IgD-negative memory B cell (primary cell): ENCODE measurements at regions not wholly inside any gene's neighbourhood (a gene's known extent, or its start where the extent isn't known, plus 50 kb on each side); places are given as distances from the start of the nearest gene placed in this dataset.

Source experiments
- H3K27ac Mint-ChIP-seq, 3 donors: one replicate each; pipeline ENCODE4 v1.8.0; 2020 to 2022; ENCODE audit warnings: mild to moderate bottlenecking in 3 of 3, mixed read lengths in 3 of 3, moderate library complexity in 1 of 3
- H3K27me3 Mint-ChIP-seq: one replicate; pipeline ENCODE4 v1.8.0; 2021; ENCODE audit warnings: mixed read lengths
- H3K36me3 Mint-ChIP-seq: one replicate; pipeline ENCODE4 v1.8.0; 2020; ENCODE audit warnings: mild to moderate bottlenecking, mixed read lengths
- H3K4me1 Mint-ChIP-seq, 3 donors: one replicate each; pipeline ENCODE4 v1.8.0; 2020 to 2022; ENCODE audit warnings: mixed read lengths in 3 of 3, mild to moderate bottlenecking in 1 of 3
- H3K4me3 Mint-ChIP-seq, 4 donors: one replicate each; pipeline ENCODE4 v1.8.0; 2020 to 2022; ENCODE audit warnings: mild to moderate bottlenecking in 4 of 4, mixed read lengths in 4 of 4, moderate library complexity in 3 of 4
- H3K9me3 Mint-ChIP-seq, 3 donors: one replicate each; pipeline ENCODE4 v1.8.0; 2020 to 2021; ENCODE audit warnings: mixed read lengths in 3 of 3, mild to moderate bottlenecking in 1 of 3

DNA sequence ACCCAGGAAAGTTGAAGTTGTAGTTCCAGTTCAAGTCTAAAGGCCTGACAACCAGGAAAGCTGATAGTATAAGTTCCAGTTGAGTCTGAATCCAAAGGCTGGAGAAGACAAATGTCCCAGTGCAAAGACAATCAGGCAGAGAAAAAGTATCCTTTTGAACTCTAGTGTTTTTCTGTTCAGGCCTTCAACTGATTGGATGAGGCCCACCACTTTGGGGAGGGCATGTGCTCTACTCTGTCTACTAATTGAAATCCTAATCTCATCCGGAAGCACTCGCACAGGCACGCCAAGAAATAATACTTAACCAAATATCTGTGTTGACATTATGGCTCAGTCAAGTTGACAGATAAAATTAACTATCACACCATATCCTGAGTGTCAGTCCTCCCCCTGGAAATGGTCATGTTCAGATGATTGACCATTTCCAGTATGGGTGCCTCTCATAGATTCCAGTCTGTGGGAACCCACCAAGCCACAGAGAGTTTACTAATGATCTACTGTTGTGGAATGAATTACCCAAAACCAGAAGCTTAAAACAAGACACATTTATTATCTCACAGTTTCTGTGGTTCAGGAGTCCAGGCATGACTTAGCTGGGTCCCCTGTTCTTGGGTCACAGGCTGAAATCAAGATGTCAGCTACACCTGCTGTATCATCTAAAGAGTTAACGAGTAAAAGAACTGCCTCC lies 296.3 kb upstream of the ZP4 start:
- Mint-ChIP-seq H3K27ac (no peak overlapping the region), H3K9me3 (peaks cover 2 to 3% (median 3%) of the 10 kb centered on the region in 3 donors), H3K4me1 (no peaks in the 10 kb centered on the region), H3K36me3 (no peaks in the 10 kb centered on the region), H3K4me3 (no peak overlapping the region), H3K27me3 (no peaks in the 10 kb centered on the region)

DNA sequence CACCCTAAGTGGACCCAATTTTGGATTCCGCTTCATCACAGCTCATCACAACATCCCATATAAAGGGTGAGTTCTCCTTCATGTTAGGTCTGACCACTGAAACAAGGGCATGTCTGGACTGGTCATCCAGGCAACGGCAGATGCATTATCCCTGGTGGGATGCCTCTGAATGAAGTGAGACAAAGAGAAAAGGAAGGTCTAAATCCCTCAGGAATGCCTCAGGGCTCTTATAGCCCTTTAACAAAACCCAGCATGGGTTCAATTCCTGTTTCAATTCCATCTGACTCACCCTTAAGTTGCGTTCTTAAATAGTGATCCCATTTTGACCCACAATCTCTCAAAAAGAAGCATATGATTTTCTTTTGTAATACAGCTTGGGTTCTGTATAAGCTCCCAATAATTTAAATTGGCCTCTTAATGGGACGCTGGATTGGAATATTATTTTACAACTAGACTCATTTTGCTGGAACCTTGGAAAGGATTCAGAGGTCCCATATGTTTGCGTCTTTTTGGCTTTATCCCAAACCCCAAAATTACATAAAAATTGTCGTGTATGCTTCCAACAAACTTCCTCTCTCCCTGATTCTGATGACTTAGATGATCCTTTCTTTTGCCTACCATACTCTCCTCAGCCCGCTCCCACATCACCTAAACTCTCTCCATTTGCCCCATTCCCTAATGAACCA lies 287.4 kb upstream of the ZP4 start:
- Mint-ChIP-seq H3K36me3 (peaks cover 1% of the 10 kb centered on the region), H3K4me3 (no peak overlapping the region), H3K27ac (no peak overlapping the region), H3K9me3 (peaks cover 0 to 8% (median 5%) of the 10 kb centered on the region in 3 donors), H3K4me1 (no peaks in the 10 kb centered on the region), H3K27me3 (no peaks in the 10 kb centered on the region)

DNA sequence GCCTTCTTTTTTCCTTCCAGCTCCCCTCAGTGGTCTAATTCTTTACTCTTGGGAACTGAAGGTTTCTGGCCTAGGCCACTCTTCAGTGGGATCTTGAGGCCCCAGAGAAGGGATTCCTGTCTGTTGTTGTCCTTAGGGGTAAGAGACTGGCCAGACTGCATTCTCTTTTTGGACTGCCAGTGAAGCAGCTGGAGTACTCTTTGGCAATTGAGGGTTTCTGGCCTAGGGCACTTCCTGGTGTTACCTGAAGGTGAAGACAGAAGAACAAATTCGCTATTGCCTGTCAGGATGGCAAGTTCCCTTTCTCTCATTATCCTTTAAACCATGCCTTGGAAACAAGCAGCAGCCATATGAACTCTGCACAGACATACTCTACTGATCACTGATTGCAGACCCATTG lies 286.6 kb upstream of the ZP4 start:
- Mint-ChIP-seq H3K4me1 (no peaks in the 10 kb centered on the region), H3K36me3 (peaks cover 1% of the 10 kb centered on the region), H3K27me3 (no peaks in the 10 kb centered on the region), H3K27ac (no peak overlapping the region), H3K4me3 (no peak overlapping the region), H3K9me3 (peaks cover 0 to 8% (median 5%) of the 10 kb centered on the region in 3 donors)

DNA sequence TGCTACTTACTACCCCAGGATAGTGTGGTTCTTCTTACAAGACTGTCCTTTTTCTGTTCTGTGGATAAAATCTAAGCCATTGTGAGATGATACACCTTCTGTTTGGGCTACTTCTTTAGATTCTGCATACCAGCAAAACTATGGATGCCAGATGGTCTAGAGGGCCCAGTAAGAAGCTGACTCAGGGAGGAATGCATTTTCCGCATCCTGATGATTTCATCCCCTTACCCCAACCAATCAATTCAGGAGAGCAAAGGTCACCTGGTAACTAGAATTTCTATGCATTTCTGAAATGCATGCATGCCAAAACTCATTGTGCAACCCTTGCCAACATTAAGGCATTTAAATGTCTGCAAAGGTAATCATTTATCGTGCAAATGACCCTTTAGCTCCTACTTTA lies 285.7 kb upstream of the ZP4 start:
- Mint-ChIP-seq H3K36me3 (peaks cover 1% of the 10 kb centered on the region), H3K4me3 (no peak overlapping the region)

DNA sequence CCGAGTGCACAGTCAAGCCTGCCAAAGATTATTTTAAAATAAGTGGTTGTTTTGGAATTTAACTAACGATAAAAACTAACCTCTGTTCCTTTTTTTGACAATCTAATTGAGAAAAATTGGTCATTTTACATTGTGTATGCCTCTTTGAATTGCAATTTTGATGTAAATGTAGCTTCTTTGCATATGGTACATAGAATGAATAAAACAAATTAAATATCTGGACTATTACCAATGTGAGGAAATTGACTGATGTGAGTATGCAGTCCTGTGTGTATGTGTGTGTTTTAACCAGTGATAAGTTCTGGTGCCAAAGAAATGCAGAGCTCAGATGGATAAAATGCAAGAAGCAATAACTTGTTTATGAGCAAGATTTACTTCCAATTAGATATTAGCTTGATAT lies 281.3 kb upstream of the ZP4 start:
- Mint-ChIP-seq H3K36me3 (peaks cover 1% of the 10 kb centered on the region), H3K4me1 (no peaks in the 10 kb centered on the region), H3K27me3 (no peaks in the 10 kb centered on the region), H3K9me3 (peaks cover 0 to 14% (median 2%) of the 10 kb centered on the region in 3 donors), H3K27ac (no peak overlapping the region), H3K4me3 (no peak overlapping the region)

More for the DNA sequence above, 285.7 kb upstream of the ZP4 start:
- no peaks in the 10 kb centered on the region for H3K27me3 Mint-ChIP-seq
- H3K4me1 Mint-ChIP-seq = no peaks in the 10 kb centered on the region
- peaks cover 0 to 6% (median 2%) of the 10 kb centered on the region in 3 donors for H3K9me3 Mint-ChIP-seq
- H3K27ac Mint-ChIP-seq = no peak overlapping the region

DNA sequence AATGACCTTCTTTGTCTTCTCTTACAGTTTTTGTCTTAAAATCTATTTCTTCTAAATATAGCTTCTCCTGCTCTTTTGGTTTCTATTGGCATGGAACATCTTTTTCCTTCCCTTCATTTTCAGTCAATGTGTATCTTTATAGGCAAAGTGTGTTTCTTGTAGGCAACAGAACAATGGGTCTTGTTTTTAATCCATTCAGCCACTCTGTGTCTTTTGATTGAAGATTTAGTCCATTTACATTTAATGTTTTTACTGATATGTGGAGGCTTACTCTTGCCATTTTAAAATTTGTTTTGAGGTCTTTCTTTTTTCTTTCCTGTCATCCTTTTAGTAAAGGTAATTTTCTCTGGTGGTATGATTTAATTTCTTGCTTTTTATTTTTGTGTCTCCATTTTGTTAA lies 271.2 kb upstream of the ZP4 start:
- Mint-ChIP-seq H3K4me3 (no peak overlapping the region), H3K27ac (no peak overlapping the region), H3K9me3 (peaks cover 8 to 32% (median 11%) of the 10 kb centered on the region in 3 donors), H3K27me3 (no peaks in the 10 kb centered on the region), H3K4me1 (no peaks in the 10 kb centered on the region), H3K36me3 (no peaks in the 10 kb centered on the region)

DNA sequence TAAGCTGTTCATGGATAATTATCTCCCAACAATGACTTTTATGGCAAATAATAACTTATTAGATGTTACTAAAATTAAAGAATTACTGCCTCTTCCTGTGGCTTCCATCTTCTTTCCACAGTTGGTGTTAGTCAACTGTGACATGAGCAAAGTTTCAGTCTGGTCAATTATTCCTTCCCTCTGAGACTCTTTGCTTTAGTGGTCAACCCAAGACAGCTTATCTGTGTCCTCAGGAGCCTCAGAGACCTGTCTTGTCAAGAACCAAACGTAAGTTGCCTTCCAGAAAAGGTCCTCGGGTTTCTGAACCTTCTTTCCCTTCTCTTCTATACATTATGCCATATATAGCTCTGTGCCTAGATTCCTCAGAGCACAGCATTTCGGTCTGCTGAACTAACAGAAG lies 263.2 kb upstream of the ZP4 start:
- peaks cover 5 to 22% (median 10%) of the 10 kb centered on the region in 3 donors for H3K9me3 Mint-ChIP-seq
- H3K27me3 Mint-ChIP-seq = no peaks in the 10 kb centered on the region
- peaks cover 2% of the 10 kb centered on the region for H3K36me3 Mint-ChIP-seq
- no peak overlapping the region for H3K27ac Mint-ChIP-seq
- H3K4me3 Mint-ChIP-seq = no peak overlapping the region
- H3K4me1 Mint-ChIP-seq = no peaks in the 10 kb centered on the region

DNA sequence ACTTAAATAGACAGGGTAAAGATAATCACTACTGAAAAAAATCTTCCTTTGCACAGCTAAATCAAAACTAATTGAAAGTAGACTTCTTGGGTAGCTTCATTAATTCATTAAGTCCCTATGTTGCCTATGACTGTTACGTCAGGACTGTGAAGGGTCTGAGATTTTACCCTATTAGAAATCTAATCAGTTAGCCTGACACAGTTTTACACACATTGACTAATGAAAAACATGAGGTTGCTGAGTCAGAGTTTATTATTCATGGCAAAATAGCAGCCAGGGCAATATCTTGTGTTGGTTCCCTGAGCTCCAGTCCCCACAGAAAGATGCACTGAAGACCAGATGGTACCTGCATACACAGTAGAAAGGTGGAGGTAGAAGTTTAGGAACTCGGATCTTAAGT lies 262.5 kb upstream of the ZP4 start:
- Mint-ChIP-seq H3K27me3 (no peaks in the 10 kb centered on the region), H3K27ac (no peak overlapping the region), H3K4me3 (no peak overlapping the region), H3K36me3 (peaks cover 2% of the 10 kb centered on the region), H3K9me3 (peaks cover 5 to 19% (median 7%) of the 10 kb centered on the region in 3 donors), H3K4me1 (no peaks in the 10 kb centered on the region)

DNA sequence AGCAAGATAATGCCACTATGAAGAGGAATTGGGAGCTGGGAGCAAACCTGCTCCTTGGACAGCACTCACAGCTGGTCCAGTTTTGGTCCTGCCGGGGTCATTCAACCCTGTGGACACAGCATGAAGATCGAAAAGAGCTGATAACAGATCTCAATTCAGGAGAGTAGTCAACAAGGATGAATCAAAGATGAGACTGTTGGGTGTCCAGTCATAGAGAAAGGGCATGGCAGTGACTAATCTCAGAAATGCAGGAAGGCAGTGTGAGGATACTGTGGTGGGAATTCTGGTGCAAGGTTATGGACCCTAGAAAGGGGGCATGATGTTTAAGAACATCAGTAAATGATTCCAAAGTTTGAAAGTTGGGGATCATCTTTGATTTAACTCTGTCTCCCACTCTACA lies 261.4 kb upstream of the ZP4 start:
- peaks cover 5 to 22% (median 7%) of the 10 kb centered on the region in 3 donors for H3K9me3 Mint-ChIP-seq
- H3K27me3 Mint-ChIP-seq = no peaks in the 10 kb centered on the region
- H3K27ac Mint-ChIP-seq = no peak overlapping the region
- H3K4me3 Mint-ChIP-seq = no peak overlapping the region
- no peaks in the 10 kb centered on the region for H3K4me1 Mint-ChIP-seq
- H3K36me3 Mint-ChIP-seq = peaks cover 2% of the 10 kb centered on the region

DNA sequence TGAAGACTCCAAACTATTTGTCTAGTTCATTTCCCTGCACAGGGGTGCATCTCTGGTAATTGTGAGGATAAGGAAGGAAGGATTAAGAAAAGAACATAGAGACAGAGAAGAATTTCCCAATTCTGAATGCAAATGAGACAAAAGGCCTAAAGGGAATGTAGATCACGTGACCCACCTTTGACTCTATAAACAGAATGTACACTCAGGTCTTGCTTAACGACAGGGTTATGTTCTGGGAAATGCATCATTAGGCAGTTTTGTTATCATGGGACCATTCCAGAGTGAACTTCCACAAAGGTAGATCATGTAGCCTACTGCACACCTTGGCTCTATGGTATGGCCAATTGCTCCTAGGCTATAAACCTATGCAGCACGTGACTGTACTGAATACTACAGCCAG lies 252.3 kb upstream of the ZP4 start:
- no peaks in the 10 kb centered on the region for H3K4me1 Mint-ChIP-seq
- no peaks in the 10 kb centered on the region for H3K36me3 Mint-ChIP-seq
- no peaks in the 10 kb centered on the region for H3K27me3 Mint-ChIP-seq
- H3K27ac Mint-ChIP-seq = no peak overlapping the region
- peaks cover 0 to 7% (median 0%) of the 10 kb centered on the region in 3 donors for H3K9me3 Mint-ChIP-seq
- H3K4me3 Mint-ChIP-seq = no peak overlapping the region

DNA sequence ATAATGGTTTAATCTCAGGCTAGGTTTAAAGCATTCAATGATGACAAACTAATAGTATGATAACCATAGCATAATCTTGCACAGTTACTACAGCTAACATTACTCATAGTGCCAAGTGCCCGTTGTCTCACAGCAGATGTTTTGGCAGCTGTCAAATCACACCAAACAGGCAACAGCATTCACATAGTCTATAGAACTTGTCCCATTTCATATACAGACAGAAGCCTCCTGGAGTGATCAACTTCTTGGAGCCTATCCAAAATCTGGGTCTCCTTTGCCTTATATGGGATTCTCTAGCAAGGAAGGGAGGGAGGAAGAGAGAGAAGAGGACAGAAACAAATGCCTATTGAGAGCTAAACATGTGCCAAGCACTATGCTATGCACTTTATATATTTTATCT lies 250.6 kb upstream of the ZP4 start:
- Mint-ChIP-seq H3K4me3 (no peak overlapping the region), H3K4me1 (no peaks in the 10 kb centered on the region), H3K9me3 (peaks cover 0 to 2% (median 0%) of the 10 kb centered on the region in 3 donors), H3K36me3 (no peaks in the 10 kb centered on the region), H3K27me3 (no peaks in the 10 kb centered on the region), H3K27ac (no peak overlapping the region)

DNA sequence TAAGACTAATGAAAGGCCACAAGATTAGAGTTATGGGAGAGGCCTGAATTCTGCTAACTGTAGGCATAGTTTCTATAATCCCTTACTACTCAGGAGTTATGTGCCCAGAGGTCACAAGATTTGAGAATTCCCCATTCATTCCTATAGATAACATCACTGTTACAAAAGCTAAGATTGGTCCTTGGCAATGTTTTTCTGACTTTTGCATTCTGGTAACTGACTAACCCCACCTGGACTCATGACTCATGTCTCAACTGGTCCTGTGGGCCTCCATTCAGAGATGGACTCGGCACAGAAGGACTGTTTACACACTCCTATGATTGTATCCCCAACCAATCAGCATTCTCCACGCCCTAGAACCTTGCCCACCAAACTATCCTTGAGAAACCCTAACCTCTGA lies 249.0 kb upstream of the ZP4 start:
- no peak overlapping the region for H3K27ac Mint-ChIP-seq
- H3K36me3 Mint-ChIP-seq = no peaks in the 10 kb centered on the region
- no peaks in the 10 kb centered on the region for H3K27me3 Mint-ChIP-seq
- no peaks in the 10 kb centered on the region for H3K4me1 Mint-ChIP-seq
- peaks cover 0 to 3% (median 2%) of the 10 kb centered on the region in 3 donors for H3K9me3 Mint-ChIP-seq
- no peak overlapping the region for H3K4me3 Mint-ChIP-seq

DNA sequence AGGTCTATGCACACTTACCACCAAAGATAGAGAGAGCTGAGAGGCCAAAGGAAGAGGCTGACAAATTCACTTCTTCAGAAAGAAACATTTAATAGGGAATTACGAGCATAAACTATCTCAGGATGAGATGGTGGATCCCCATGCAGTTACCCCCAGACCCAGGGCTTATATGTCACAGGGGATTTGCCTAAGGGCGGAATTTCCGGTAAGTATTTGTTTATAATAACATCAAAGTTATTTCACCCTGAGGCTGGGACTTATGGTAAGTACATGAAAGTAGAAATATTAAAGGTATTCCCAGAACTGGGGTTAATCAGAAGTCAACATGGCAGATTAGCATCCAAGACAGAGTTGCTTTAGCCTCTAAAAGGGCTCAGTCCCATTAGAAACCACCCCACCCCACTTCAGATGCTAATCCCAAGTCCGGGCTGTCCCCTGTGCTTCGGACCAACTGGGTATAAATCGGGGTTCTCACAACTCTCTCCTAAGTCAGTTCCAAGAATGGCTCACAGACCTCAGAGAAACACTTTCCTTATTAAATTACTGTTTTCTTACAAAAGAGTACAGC lies 247.4 kb upstream of the ZP4 start:
- H3K27me3 Mint-ChIP-seq = no peaks in the 10 kb centered on the region
- no peaks in the 10 kb centered on the region for H3K4me1 Mint-ChIP-seq
- H3K27ac Mint-ChIP-seq = no peak overlapping the region
- H3K36me3 Mint-ChIP-seq = peaks cover 2% of the 10 kb centered on the region
- H3K9me3 Mint-ChIP-seq = peaks cover 2 to 9% (median 5%) of the 10 kb centered on the region in 3 donors
- no peak overlapping the region for H3K4me3 Mint-ChIP-seq

DNA sequence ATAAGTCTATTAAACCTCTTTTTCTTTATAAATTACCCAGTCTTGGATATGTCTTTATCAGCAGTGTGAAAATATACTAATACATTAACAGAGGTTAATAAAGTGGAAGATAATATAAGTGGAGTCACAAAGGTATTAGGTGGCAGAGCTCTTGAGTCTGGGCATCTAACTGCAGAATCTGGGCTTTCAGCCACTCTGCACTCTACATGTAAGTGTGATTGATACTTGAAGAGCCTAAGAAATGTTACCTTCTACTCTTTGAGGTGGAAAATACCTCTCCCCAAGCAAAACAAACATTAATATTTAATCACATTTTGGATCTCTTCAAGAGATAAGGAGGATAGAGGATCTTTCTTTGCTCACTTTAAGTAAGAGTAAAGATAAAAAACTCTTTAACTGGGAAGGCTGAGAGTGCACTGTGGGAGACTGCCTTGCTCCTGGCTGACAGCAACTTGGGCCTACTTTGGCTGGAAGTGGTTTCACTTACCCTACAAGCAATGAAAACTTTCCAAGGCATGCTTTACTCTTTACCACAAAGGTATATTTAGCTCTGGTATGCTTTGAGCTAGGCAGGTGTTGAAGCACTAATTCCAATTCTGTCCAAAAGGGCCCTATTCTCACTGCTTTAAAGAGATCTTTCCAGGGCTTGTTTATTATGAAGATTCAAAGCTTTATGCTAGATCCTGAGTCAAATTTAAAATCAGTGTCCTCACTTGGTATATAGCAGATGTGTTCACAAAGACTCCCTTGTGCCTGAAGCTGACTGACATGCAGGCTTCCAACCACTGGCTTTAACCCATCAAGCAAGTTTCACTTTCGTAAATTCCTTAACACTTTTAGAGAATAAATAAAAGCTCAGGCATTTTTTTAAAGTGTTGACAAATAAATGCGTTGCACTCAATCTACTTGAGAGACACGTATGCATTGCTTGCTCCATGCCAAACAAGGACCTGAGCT lies 245.3 kb upstream of the ZP4 start:
- Mint-ChIP-seq H3K36me3 (peaks cover 2% of the 10 kb centered on the region), H3K4me3 (no peak overlapping the region), H3K27me3 (no peaks in the 10 kb centered on the region), H3K4me1 (no peaks in the 10 kb centered on the region), H3K27ac (no peak overlapping the region), H3K9me3 (peaks cover 2 to 12% (median 5%) of the 10 kb centered on the region in 3 donors)

DNA sequence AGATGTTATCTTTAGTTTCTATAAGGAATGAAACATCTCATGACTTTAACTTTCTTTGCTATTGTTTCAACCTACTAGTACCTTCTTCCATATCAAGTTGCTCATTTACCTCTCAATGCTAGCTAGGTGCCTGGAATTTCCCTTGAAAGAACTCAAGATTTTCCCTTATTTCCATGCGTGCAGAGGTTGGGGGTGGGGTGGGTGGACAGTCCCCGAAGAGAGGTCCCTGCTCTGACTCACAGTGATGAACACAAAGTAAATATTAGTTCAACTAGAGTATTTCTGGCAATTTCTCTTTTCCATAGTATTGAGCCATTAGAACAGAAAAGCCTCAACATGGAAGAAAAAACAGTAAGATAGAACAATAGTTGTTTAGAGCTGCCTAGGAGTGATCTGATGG lies 239.0 kb upstream of the ZP4 start:
- Mint-ChIP-seq H3K27ac (no peak overlapping the region), H3K36me3 (peaks cover 4% of the 10 kb centered on the region), H3K4me3 (no peak overlapping the region), H3K9me3 (peaks cover 4 to 10% (median 5%) of the 10 kb centered on the region in 3 donors), H3K27me3 (no peaks in the 10 kb centered on the region), H3K4me1 (no peaks in the 10 kb centered on the region)
